CD4-positive, alpha-beta T cell (primary cell): ENCODE measurements at regions not wholly inside any gene's neighbourhood (a gene's known extent, or its start where the extent isn't known, plus 50 kb on each side); places are given as distances from the start of the nearest gene placed in this dataset.

Experiments
- ATAC-seq: fragments of 200-7000 bp; cut with Tn5 transposase; one replicate; pipeline ENCODE4 v1.10.0; 2022; ENCODE audit warnings: mild to moderate bottlenecking; ENCODE audit not compliant: poor library complexity
- CTCF ChIA-PET: fragments of 350-600 bp; sonication (Branson Sonifier 250); formaldehyde crosslinking; loops from one replicate; lab custom pipeline; 2021; ENCODE audit warnings: antibody characterized with exemption, inconsistent platforms; lab: Charles Lee
- POLR2A ChIA-PET: fragments of 350-600 bp; sonication (Branson Sonifier 250); formaldehyde crosslinking; loops from one replicate; lab custom pipeline; 2021; ENCODE audit warnings: antibody characterized with exemption, inconsistent platforms; lab: Charles Lee
- DNase-seq, 14 experiments: peaks; one replicate each; pipeline ENCODE4 v3.0.0-alpha.2; 2013 to 2020; ENCODE audit warnings: mixed read lengths in 2 of 14
- H3K27ac ChIP-seq, 2 donors: one replicate each; pipeline versions ENCODE4 v1.5.1 to v1.7.0; 2013; ENCODE audit warnings: low read length in 2 of 2, low read depth in 1 of 2, mild to moderate bottlenecking in 1 of 2
- H3K27me3 ChIP-seq, 2 experiments: 1 replicate in 1 of 2; 2 replicates in 1 of 2; pipeline versions ENCODE4 v1.6.1 to v1.7.0; 2013; ENCODE audit warnings: low read length in 2 of 2, control low read depth in 1 of 2, mild to moderate bottlenecking in 1 of 2, moderate library complexity in 1 of 2; ENCODE audit not compliant: insufficient read depth in 2 of 2, control insufficient read depth in 1 of 2
- H3K36me3 ChIP-seq: one replicate; pipeline ENCODE4 v1.6.1; 2013; ENCODE audit warnings: low read length, control low read depth; ENCODE audit not compliant: insufficient read depth
- H3K4me1 ChIP-seq: one replicate; pipeline ENCODE4 v1.6.1; 2013; ENCODE audit warnings: low read length, control low read depth; ENCODE audit not compliant: insufficient read depth
- H3K4me3 ChIP-seq: one replicate; pipeline ENCODE4 v1.5.1; 2013; ENCODE audit warnings: mild to moderate bottlenecking, low read length, moderate library complexity
- H3K9me3 ChIP-seq, 2 experiments: 1 replicate in 1 of 2; 2 replicates in 1 of 2; pipeline versions ENCODE4 v1.6.1 to v1.7.0; 2013; ENCODE audit warnings: low read length in 2 of 2, mild to moderate bottlenecking in 2 of 2, control low read depth in 1 of 2, moderate library complexity in 1 of 2; ENCODE audit not compliant: control insufficient read depth in 1 of 2, insufficient read depth in 1 of 2
- H3K27ac Mint-ChIP-seq: one replicate; pipeline ENCODE4 v1.8.0; 2020; ENCODE audit warnings: mixed read lengths
- H3K27me3 Mint-ChIP-seq: one replicate; pipeline ENCODE4 v1.8.0; 2021; ENCODE audit warnings: mixed read lengths
- H3K36me3 Mint-ChIP-seq: one replicate; pipeline ENCODE4 v1.8.0; 2021; ENCODE audit warnings: low read depth, mixed read lengths
- H3K4me1 Mint-ChIP-seq: one replicate; pipeline ENCODE4 v1.8.0; 2021; ENCODE audit warnings: low read depth, mixed read lengths
- H3K4me3 Mint-ChIP-seq: one replicate; pipeline ENCODE4 v1.8.0; 2020; ENCODE audit warnings: mild to moderate bottlenecking, mixed read lengths
- H3K9me3 Mint-ChIP-seq: one replicate; pipeline ENCODE4 v1.8.0; 2020; ENCODE audit warnings: mixed read lengths
- intact Hi-C, 2 experiments: fragments of 100-400 bp; cut with DNase I in 1 of 2; cut with micrococcal nuclease in 1 of 2; formaldehyde crosslinking; loops; one replicate each; pipeline versions ENCODE4 v1.15.1 to v1.9.0; 2023 to 2025; cut with DNase I, micrococcal nuclease
- TF ChIP-seq, protein P1 (sequence below): fragments of 200-600 bp; IDR thresholded peaks from one replicate; pipeline ENCODE4 v1.8.0; 2022; ENCODE audit warnings: antibody characterized with exemption, mild to moderate bottlenecking

DNA sequence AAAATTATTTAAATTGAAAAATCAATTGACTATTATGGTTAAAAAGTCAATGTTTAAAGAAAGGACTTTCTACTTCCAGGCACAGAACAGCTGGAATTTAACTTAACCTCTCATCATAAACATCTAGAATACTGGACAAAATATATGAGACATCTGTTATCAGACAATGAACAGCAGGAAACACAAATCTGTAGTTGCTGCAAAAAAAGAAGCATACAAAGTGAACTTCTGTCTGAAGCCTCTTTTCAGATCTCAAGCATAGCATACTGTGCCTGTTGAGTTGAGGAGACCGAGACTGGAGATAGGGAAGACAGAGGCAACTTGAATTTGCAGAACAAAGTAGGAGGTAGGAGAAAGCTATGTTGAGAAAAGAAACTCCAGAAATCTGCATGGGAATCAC is 140.0 kb upstream of the CBLB start:
- intact Hi-C loops = no loop called here
- Histone ChIP-seq H3K4me3 (no peak overlapping the region), H3K36me3 (no peaks in the 10 kb centered on the region), H3K9me3 (no peaks in the 10 kb centered on the region), H3K4me1 (no peaks in the 10 kb centered on the region), H3K27ac (no peak overlapping the region), H3K27me3 (no peaks in the 10 kb centered on the region)
- no peaks in the 10 kb centered on the region for H3K27me3 Mint-ChIP-seq
- DNase-seq (no peak), ATAC-seq (no peak)
- H3K9me3 Mint-ChIP-seq = no peaks in the 10 kb centered on the region
- CTCF ChIA-PET = no interaction called here
- no peaks in the 10 kb centered on the region for H3K36me3 Mint-ChIP-seq
- POLR2A ChIA-PET = no interaction called here
- peaks cover 25% of the 10 kb centered on the region for H3K4me1 Mint-ChIP-seq
- TF ChIP-seq, protein P1, sequence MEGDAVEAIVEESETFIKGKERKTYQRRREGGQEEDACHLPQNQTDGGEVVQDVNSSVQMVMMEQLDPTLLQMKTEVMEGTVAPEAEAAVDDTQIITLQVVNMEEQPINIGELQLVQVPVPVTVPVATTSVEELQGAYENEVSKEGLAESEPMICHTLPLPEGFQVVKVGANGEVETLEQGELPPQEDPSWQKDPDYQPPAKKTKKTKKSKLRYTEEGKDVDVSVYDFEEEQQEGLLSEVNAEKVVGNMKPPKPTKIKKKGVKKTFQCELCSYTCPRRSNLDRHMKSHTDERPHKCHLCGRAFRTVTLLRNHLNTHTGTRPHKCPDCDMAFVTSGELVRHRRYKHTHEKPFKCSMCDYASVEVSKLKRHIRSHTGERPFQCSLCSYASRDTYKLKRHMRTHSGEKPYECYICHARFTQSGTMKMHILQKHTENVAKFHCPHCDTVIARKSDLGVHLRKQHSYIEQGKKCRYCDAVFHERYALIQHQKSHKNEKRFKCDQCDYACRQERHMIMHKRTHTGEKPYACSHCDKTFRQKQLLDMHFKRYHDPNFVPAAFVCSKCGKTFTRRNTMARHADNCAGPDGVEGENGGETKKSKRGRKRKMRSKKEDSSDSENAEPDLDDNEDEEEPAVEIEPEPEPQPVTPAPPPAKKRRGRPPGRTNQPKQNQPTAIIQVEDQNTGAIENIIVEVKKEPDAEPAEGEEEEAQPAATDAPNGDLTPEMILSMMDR = no peak
- H3K4me3 Mint-ChIP-seq = no peak overlapping the region
- H3K27ac Mint-ChIP-seq = no peak overlapping the region

DNA sequence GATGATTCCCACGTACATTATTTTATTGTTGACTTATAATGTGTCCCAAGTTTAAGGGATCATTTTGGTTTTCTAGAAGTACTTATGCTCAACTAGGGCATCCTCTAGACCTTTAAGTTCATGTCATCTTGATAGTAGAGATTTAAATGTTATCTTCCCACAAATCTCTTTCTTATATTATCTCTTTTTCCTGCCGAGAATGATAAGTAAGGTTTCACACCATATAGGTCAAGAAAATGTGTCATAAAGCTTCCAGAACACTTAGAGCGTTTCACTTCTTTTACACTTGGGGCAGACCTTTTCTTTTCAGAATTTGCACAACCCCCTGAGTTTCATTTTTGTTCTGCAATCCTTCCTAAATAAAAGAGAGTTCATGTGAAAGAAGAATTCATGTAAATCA is 142.0 kb upstream of the CBLB start:
- no peak overlapping the region for H3K4me3 Mint-ChIP-seq

DNA sequence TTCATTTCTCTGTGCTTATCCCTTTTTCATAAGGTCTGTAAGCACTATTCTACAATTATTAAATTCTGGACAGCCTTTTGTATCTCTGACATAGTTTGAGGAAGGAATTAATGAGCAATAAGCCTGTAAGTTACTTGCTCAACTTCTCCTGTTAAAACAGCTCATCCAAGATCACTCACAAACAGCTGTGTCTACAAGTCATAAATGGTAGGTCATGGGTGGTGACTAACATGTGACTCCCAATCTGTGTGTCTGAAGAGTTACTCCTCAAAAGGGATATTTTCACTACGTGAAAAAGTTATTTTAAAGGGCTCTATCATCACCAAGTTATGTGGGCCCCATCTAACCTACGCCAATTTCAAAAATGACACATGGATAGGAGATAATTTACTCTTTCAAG is 145.2 kb upstream of the CBLB start:
- POLR2A ChIA-PET = no interaction called here
- no peak overlapping the region for H3K27ac ChIP-seq
- H3K36me3 ChIP-seq = no peaks in the 10 kb centered on the region
- intact Hi-C loops = no loop called here
- no peaks in the 10 kb centered on the region for H3K27me3 ChIP-seq
- Mint-ChIP-seq H3K36me3 (no peaks in the 10 kb centered on the region), H3K27ac (no peak overlapping the region), H3K27me3 (no peaks in the 10 kb centered on the region), H3K9me3 (peaks cover 2% of the 10 kb centered on the region), H3K4me3 (no peak overlapping the region), H3K4me1 (peaks cover 18% of the 10 kb centered on the region)
- TF ChIP-seq, protein P1 = no peak
- H3K9me3 ChIP-seq = no peaks in the 10 kb centered on the region
- CTCF ChIA-PET = no interaction called here
- DNase-seq (peak in 1 of 14 experiments; percentile 21), ATAC-seq (no peak)
- H3K4me1 ChIP-seq = no peaks in the 10 kb centered on the region
- no peak overlapping the region for H3K4me3 ChIP-seq

More for the DNA sequence above, 142.0 kb upstream of the CBLB start:
- Histone ChIP-seq H3K9me3 (no peaks in the 10 kb centered on the region), H3K27me3 (no peaks in the 10 kb centered on the region), H3K27ac (no peak overlapping the region), H3K36me3 (no peaks in the 10 kb centered on the region), H3K4me3 (no peak overlapping the region), H3K4me1 (no peaks in the 10 kb centered on the region)
- Mint-ChIP-seq H3K36me3 (no peaks in the 10 kb centered on the region), H3K27ac (no peak overlapping the region), H3K27me3 (no peaks in the 10 kb centered on the region), H3K9me3 (no peaks in the 10 kb centered on the region), H3K4me1 (peaks cover 18% of the 10 kb centered on the region)
- CTCF ChIA-PET = no interaction called here
- TF ChIP-seq, protein P1 = no peak
- intact Hi-C loops = no loop called here
- DNase-seq (peak in 1 of 14 experiments; percentile 8), ATAC-seq (no peak)
- POLR2A ChIA-PET = interaction anchor here (0.5 kb wide), 1 partner anchor 19 kb away, joined by 4 read pairs; no protein-coding TSS in a partner anchor
